Ishikawa (cell line): ENCODE measurements at regions not wholly inside any gene's neighbourhood (a gene's known extent, or its start where the extent isn't known, plus 50 kb on each side); places are given as distances from the start of the nearest gene placed in this dataset.

Experiments used
- CEBPB ChIP-seq: IDR thresholded peaks from 2 replicates; pipeline ENCODE4 v1.6.1; 2012
- EP300 ChIP-seq: IDR thresholded peaks from 2 replicates; pipeline ENCODE4 v1.6.1; 2012; ENCODE audit warnings: borderline replicate concordance
- RAD21 ChIP-seq: IDR thresholded peaks from 2 replicates; pipeline ENCODE4 v1.6.1; 2012; ENCODE audit warnings: low read depth
- TAF1 ChIP-seq: IDR thresholded peaks from 2 replicates; pipeline ENCODE4 v1.6.1; 2012; ENCODE audit warnings: low read depth, mild to moderate bottlenecking
- TCF12 ChIP-seq: IDR thresholded peaks from 2 replicates; pipeline ENCODE4 v1.6.1; 2012; ENCODE audit warnings: low read depth
- TF ChIP-seq, protein P1 (sequence below): IDR thresholded peaks from 2 replicates; pipeline ENCODE4 v1.6.1; 2012
- TF ChIP-seq, protein P2 (sequence below): IDR thresholded peaks from 2 replicates; pipeline ENCODE4 v1.6.1; 2012; ENCODE audit warnings: low read depth, mild to moderate bottlenecking
- TF ChIP-seq, protein P3 (sequence below): IDR thresholded peaks from 2 replicates; pipeline ENCODE4 v1.6.1; 2012

DNA sequence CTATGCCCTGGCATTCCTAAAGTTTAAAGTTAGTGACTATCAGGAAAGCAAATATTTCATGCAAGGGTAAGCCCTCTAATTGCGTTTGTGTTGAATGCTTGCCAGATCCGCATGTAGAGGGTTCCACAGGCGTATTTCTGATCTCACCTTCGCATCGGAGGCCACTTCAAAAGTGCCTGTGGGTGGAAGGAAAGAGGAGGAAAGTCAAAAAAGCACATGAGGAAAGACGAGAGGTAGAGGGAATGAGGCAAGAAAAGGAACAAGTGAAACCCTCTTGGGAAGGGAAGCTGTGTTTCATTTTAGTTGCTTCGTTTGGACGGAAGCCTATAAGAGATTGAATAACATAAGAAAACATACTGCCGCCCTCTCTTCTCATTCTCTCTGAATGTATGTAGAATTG is 628.8 kb downstream of the SPRY1 start:
- TF ChIP-seq, protein P1, sequence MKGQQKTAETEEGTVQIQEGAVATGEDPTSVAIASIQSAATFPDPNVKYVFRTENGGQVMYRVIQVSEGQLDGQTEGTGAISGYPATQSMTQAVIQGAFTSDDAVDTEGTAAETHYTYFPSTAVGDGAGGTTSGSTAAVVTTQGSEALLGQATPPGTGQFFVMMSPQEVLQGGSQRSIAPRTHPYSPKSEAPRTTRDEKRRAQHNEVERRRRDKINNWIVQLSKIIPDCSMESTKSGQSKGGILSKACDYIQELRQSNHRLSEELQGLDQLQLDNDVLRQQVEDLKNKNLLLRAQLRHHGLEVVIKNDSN, result no peak
- TF ChIP-seq TAF1 (no peak), RAD21 (no peak), CEBPB (no peak), EP300 (no peak), TCF12 (no peak)
- TF ChIP-seq, protein P2, sequence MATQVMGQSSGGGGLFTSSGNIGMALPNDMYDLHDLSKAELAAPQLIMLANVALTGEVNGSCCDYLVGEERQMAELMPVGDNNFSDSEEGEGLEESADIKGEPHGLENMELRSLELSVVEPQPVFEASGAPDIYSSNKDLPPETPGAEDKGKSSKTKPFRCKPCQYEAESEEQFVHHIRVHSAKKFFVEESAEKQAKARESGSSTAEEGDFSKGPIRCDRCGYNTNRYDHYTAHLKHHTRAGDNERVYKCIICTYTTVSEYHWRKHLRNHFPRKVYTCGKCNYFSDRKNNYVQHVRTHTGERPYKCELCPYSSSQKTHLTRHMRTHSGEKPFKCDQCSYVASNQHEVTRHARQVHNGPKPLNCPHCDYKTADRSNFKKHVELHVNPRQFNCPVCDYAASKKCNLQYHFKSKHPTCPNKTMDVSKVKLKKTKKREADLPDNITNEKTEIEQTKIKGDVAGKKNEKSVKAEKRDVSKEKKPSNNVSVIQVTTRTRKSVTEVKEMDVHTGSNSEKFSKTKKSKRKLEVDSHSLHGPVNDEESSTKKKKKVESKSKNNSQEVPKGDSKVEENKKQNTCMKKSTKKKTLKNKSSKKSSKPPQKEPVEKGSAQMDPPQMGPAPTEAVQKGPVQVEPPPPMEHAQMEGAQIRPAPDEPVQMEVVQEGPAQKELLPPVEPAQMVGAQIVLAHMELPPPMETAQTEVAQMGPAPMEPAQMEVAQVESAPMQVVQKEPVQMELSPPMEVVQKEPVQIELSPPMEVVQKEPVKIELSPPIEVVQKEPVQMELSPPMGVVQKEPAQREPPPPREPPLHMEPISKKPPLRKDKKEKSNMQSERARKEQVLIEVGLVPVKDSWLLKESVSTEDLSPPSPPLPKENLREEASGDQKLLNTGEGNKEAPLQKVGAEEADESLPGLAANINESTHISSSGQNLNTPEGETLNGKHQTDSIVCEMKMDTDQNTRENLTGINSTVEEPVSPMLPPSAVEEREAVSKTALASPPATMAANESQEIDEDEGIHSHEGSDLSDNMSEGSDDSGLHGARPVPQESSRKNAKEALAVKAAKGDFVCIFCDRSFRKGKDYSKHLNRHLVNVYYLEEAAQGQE, result no peak
- TF ChIP-seq, protein P3, sequence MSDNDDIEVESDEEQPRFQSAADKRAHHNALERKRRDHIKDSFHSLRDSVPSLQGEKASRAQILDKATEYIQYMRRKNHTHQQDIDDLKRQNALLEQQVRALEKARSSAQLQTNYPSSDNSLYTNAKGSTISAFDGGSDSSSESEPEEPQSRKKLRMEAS, result no peak
